Cardiac fibroblast (primary cell): ENCODE measurements at regions not wholly inside any gene's neighbourhood (a gene's known extent, or its start where the extent isn't known, plus 50 kb on each side); places are given as distances from the start of the nearest gene placed in this dataset.

Source experiments
- DNase-seq, 2 donors: peaks; one replicate each; pipeline versions ENCODE4 v3.0.0 to v3.0.0-alpha.2; 2010; ENCODE audit warnings: low read depth in 2 of 2
- H3K4me3 ChIP-seq, 2 donors: replicated peaks in 1 of 2; 1 replicate in 1 of 2; 2 replicates in 1 of 2; pipeline ENCODE4 v1.5.1; 2011; ENCODE audit warnings: low read depth in 2 of 2, low read length in 2 of 2, mild to moderate bottlenecking in 2 of 2, moderate library complexity in 1 of 2
- TF ChIP-seq, protein P1 (sequence below): IDR thresholded peaks from one replicate; pipeline ENCODE4 v1.5.1; 2011; ENCODE audit warnings: low read depth, mild to moderate bottlenecking, low read length, inconsistent platforms

DNA sequence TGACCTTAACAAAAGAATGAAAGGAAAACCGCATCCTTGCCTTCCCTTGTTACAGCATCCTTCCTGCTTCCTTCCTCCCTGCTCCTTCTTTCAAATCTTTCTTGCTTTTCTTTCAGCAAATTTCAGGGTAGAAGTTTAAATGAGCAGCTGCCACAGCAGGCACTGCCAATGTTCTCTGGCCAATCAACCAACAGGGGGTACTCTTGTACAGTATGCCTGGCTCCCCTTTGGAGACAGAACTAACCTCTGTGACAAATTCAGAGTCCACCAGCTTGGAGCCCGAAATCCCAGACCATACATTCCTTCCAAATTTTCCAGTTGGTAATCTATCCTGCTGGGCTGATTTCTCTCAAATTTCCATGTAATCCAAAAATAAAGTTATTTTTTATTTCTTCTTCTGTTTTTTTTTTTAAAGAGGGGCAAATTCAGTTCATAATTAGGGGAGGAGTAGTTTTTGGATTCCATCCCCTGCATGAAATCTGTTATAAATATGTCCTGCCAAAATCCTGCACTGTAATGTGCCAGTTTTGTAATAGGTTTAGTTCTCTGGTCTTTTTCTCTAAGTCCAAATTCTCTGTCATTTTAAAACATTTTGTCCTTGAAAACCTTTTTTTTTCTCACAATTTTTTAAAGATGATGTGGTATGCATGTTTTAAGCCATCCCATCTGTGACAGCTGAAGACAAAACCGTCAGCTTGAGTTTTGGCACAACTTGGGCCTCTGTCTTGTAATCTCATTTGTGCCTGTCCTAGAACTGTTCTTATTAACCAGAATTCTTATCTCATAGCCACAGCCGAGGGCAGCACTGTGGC is 610.0 kb upstream of the LMO3 start:
- no peak overlapping the region for H3K4me3 ChIP-seq
- TF ChIP-seq, protein P1, sequence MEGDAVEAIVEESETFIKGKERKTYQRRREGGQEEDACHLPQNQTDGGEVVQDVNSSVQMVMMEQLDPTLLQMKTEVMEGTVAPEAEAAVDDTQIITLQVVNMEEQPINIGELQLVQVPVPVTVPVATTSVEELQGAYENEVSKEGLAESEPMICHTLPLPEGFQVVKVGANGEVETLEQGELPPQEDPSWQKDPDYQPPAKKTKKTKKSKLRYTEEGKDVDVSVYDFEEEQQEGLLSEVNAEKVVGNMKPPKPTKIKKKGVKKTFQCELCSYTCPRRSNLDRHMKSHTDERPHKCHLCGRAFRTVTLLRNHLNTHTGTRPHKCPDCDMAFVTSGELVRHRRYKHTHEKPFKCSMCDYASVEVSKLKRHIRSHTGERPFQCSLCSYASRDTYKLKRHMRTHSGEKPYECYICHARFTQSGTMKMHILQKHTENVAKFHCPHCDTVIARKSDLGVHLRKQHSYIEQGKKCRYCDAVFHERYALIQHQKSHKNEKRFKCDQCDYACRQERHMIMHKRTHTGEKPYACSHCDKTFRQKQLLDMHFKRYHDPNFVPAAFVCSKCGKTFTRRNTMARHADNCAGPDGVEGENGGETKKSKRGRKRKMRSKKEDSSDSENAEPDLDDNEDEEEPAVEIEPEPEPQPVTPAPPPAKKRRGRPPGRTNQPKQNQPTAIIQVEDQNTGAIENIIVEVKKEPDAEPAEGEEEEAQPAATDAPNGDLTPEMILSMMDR = no peak
- no peak for DNase-seq

DNA sequence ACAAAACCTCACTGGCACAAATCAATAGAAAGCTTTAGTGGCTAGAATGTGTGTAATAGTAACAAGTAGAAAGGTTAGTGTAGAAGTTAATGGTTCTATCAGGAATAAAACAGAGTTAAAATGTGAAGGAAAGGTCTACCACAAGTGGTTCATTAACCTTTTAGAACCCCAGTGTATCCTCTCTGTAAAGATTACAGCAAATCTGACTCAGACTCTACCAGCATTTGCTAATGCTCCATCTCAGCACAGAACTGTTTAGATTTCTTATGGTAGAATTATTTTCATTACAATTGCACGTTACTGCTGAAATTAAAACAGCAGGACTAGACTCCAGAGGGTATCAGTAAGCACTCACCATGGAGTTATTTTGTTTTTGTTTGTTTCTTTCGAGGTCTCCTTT is 609.0 kb upstream of the LMO3 start:
- TF ChIP-seq, protein P1 = no peak
- DNase-seq = no peak
- H3K4me3 ChIP-seq = no peak overlapping the region

DNA sequence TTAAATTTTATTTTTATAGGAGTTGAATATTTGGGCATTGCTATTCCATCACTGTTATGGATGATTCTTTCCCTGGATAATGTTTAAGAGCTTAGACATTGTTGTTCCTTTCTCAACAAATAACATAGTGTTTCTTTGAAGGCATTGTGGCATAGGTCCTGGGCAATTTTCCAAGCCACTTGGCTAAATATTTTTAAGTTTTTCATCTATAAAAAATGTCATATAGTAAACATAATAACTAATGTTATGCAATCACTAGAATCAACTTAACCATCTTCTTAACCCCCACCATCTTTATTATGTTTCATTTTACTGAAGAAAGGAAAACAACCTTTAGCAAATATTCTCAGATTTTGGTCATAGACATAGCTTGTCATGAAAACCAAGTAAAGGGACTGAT is 600.6 kb upstream of the LMO3 start:
- TF ChIP-seq, protein P1 = no peak
- DNase-seq = no peak
- no peak overlapping the region for H3K4me3 ChIP-seq

DNA sequence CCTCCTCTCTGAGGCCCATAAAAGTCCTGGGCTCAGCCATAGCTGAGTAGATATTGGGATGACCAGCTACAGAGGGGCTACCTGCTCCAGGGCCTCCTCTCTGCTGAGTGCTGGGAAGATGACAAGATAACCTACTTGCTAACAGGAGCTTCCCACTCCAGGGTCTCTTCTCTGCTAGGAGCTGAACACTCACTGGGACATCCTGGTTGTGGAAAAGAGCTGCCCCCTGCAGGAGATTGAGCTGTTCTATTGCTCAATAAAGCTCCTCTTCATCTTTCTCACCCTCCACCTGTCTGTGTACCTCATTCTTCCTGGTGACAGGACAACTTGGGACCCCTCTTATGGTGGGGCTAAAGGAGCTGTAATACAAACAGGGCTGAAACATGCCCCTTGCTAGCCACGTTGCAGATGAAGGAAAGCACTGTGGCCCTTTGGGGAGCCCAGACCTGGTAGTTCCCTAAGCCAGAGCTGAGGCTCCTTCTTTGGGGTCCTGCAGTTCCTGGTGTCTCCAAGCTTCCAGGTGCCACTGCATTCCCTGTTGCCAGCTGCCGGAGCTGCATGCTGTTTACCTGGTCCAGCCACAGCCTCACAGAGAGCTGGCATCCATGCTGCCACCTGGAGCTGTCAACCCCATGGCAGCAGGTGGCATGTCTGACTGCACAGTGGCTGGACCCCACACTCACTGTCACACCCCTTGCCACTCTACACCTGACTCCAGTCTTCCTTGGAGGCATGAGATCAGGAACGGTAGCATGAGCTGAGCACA is 598.5 kb upstream of the LMO3 start:
- DNase-seq = no peak
- TF ChIP-seq, protein P1 = no peak

DNA sequence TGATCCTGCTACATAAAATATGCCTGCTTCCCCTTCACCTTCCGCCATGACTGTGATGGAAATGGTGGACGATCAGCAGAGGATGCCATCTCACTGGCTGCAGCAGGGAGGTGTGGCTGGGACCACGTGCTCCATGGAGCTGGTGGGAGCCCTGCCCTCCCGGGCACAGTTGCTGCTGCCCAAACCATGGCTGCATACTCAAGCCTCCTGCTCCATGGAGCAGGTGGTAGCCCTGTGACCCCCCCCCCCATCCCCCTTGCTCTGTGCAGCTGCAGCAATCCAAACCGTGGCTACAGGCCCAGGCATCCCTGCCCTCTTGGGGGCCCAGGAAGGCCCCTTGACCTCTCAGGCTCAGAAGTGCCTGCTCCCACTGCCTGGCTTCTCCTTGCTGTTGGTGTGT is 597.5 kb upstream of the LMO3 start:
- no peak for DNase-seq
- no peak overlapping the region for H3K4me3 ChIP-seq
- TF ChIP-seq, protein P1 = no peak

More for the DNA sequence above, 598.5 kb upstream of the LMO3 start:
- H3K4me3 ChIP-seq = no peak overlapping the region

DNA sequence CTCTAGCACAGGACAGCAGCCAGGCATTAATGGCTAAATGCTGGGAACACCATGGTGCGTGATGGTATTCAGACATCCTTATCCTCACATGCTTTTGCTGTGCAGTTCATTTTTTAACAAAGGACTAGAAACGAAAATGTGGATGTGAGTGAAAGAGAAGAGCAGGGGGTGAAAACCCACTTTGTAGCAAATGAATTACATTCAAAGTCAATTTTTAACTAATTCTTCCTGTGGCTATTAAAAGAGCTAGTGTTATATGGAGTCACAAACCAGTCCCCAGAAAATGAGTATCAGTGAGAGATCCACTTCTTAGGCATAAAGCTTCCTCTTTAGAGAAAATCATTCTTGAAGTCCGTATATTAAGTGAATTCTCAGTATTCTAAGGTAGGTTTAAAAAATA is 592.0 kb upstream of the LMO3 start:
- TF ChIP-seq, protein P1 = no peak
- no peak for DNase-seq

More for the DNA sequence above, 592.0 kb upstream of the LMO3 start:
- H3K4me3 ChIP-seq = no peak overlapping the region
